NT2/D1 (cell line): ENCODE measurements at regions not wholly inside any gene's neighbourhood (a gene's known extent, or its start where the extent isn't known, plus 50 kb on each side); places are given as distances from the start of the nearest gene placed in this dataset.

Experiments
- YY1 ChIP-seq: IDR thresholded peaks from 2 replicates; pipeline ENCODE4 v1.6.1; 2011; ENCODE audit not compliant: insufficient read length, insufficient read depth
- ZNF274 ChIP-seq: IDR thresholded peaks from 2 replicates; pipeline ENCODE4 v1.6.1; 2011; ENCODE audit warnings: mild to moderate bottlenecking, low read depth, low read length

- TF ChIP-seq YY1 (no peak), ZNF274 (no peak)
Observed at GRCh38 chr2:128724547-128724946, 405.9 kb upstream of the HS6ST1 start.
